ENCODE measurements at regions not wholly inside any gene's neighbourhood (a gene's known extent, or its start where the extent isn't known, plus 50 kb on each side); places are given as distances from the start of the nearest gene placed in this dataset.

GRCh38 chr5:87671146-87671545 lies 258.4 kb upstream of the CCNH start:
- no peak for TF ChIP-seq SMC3 (IDR thresholded peaks at IDR 0.05)
- TF ChIP-seq FOSB (CRISPR knock-in tag; IDR thresholded peaks at IDR 0.05), result no peak
- TF ChIP-seq GATA3 (IDR thresholded peaks at IDR 0.05; ENCODE audit: borderline replicate concordance), result no peak
- no peak for TF ChIP-seq RNF2 (IDR thresholded peaks at IDR 0.05; ENCODE audit: borderline replicate concordance, low read depth)
- TF ChIP-seq HMGXB4 (CRISPR knock-in tag; IDR thresholded peaks at IDR 0.05; ENCODE audit: borderline replicate concordance), result no peak
- TF ChIP-seq TFCP2L1 (CRISPR knock-in tag; IDR thresholded peaks at IDR 0.05), result no peak
- TF ChIP-seq MYC (IDR thresholded peaks at IDR 0.05; ENCODE audit: borderline replicate concordance, low read length), result no peak
- no peak for TF ChIP-seq ESRRA (IDR thresholded peaks at IDR 0.05; ENCODE audit: borderline replicate concordance, low read length)
- no peaks in the 10 kb centered on the region for H3K4me1 ChIP-seq
- no peak for FAIRE-seq
- H3K4me3 ChIP-seq, result no peak overlapping the region
- H3K4me2 ChIP-seq, result no peak overlapping the region
- H3K9me3 ChIP-seq, result no peaks in the 10 kb centered on the region
- ChIA-PET CTCF (no interaction called here), POLR2A (no interaction called here)
- no peak for DNase-seq (ENCODE audit: low read depth in 1 of 2, low spot score in 1 of 2)
- H3K27ac ChIP-seq, result no peak overlapping the region
- 6% methylated on average over 4 of the region's 4 CpGs for WGBS (ENCODE audit: missing lambda C conversion rate)
- ATAC-seq, result no peak

DNA sequence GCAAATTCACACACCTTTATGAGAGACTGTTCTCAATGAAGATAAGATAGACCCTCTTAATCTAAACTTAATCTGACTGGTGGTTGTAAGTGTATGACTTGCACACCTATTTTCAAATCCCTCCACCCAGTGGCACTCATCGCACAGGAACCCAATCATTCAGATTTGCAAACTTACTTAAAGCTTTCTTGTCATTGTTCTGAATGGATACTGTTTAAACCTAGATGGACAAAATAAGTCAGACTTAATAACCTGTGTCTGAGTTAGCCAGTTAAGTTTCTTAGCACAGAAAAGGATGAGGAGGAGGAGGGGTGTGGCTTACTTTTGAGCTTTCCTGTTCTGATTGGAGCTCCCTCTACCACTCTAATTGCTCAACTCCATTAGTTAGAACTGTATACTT lies 252.4 kb upstream of the CCNH start:
- CTCF ChIA-PET, result interaction anchor here (0.7 kb wide), 1 partner anchor 54 kb away, joined by 3 read pairs; no protein-coding TSS in a partner anchor
- TF ChIP-seq RCOR1 (IDR thresholded peaks at IDR 0.05; ENCODE audit: low read depth, low read length) (no peak), EP300 (IDR thresholded peaks at IDR 0.05) (no peak), CHD4 (IDR thresholded peaks at IDR 0.05; ENCODE audit: borderline replicate concordance) (no peak), GATA3 (IDR thresholded peaks at IDR 0.05; ENCODE audit: borderline replicate concordance) (no peak), MAZ (IDR thresholded peaks at IDR 0.05; ENCODE audit: borderline replicate concordance, low read depth, low read length) (no peak), JUNB (IDR thresholded peaks at IDR 0.05) (no peak), NR3C1 (IDR thresholded peaks at IDR 0.05) (no peak), HOXB13 (CRISPR knock-in tag; IDR thresholded peaks at IDR 0.05; ENCODE audit: low read depth) (no peak), MAFK (IDR thresholded peaks at IDR 0.05; ENCODE audit: partially characterized antibody) (no peak), ZSCAN20 (CRISPR knock-in tag; IDR thresholded peaks at IDR 0.05) (no peak), FOSB (CRISPR knock-in tag; IDR thresholded peaks at IDR 0.05) (no peak), ESRRA (IDR thresholded peaks at IDR 0.05; ENCODE audit: borderline replicate concordance, low read length) (no peak), EHMT2 (IDR thresholded peaks at IDR 0.05; ENCODE audit: low read depth) (no peak), CTCF (IDR thresholded peaks at IDR 0.05) (no peak), CHD2 (IDR thresholded peaks at IDR 0.05; ENCODE audit: low read length, partially characterized antibody) (no peak), FOSL2 (IDR thresholded peaks at IDR 0.05) (no peak), FOSL2 (CRISPR knock-in tag; IDR thresholded peaks at IDR 0.05) (no peak), E2F6 (IDR thresholded peaks at IDR 0.05; ENCODE audit: borderline replicate concordance, low read depth) (no peak)
- TF ChIP-seq, protein P1, sequence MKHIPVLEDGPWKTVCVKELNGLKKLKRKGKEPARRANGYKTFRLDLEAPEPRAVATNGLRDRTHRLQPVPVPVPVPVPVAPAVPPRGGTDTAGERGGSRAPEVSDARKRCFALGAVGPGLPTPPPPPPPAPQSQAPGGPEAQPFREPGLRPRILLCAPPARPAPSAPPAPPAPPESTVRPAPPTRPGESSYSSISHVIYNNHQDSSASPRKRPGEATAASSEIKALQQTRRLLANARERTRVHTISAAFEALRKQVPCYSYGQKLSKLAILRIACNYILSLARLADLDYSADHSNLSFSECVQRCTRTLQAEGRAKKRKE (CRISPR knock-in tag; IDR thresholded peaks at IDR 0.05; ENCODE audit: low read depth), result no peak
- TF ChIP-seq, protein P2, sequence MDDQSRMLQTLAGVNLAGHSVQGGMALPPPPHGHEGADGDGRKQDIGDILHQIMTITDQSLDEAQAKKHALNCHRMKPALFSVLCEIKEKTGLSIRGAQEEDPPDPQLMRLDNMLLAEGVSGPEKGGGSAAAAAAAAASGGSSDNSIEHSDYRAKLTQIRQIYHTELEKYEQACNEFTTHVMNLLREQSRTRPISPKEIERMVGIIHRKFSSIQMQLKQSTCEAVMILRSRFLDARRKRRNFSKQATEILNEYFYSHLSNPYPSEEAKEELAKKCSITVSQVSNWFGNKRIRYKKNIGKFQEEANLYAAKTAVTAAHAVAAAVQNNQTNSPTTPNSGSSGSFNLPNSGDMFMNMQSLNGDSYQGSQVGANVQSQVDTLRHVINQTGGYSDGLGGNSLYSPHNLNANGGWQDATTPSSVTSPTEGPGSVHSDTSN (IDR thresholded peaks at IDR 0.05), result no peak
- Histone ChIP-seq H3K9me3 (no peaks in the 10 kb centered on the region), H3K4me2 (no peak overlapping the region), H3K4me3 (no peak overlapping the region), H3K27ac (no peak overlapping the region), H3K4me1 (no peaks in the 10 kb centered on the region)
- WGBS (ENCODE audit: missing lambda C conversion rate), result 95% methylated on average over 1 of the region's 1 CpG
- FAIRE-seq, result no peak
- POLR2A ChIA-PET, result no interaction called here
- no peak for ATAC-seq
- no peak for DNase-seq (ENCODE audit: low read depth in 1 of 2, low spot score in 1 of 2)
